ENCODE measurements at regions not wholly inside any gene's neighbourhood (a gene's known extent, or its start where the extent isn't known, plus 50 kb on each side); places are given as distances from the start of the nearest gene placed in this dataset.
A peak's percentile ranks its signal among the peaks of the same experiment; 100 is the strongest.

DNA sequence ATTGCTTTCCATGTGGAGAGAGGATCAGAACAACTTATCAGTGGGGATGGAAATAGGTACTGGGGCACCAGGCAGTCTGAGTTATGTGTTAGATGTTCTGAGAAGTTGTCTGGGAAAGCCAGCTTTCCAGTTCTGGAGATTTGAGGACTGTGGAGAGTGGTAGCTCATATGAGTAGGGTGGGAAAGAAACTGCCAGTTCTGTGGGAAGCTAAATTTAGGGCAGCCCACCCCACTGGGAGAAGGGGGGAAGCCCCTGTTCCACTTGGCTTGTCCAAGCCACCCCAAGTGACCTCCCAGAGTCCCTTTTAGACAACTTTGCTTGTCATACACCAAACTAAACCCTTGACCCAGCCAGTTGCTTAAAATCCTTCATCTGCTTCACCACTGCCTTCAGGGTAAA lies 189.5 kb downstream of the REEP3 start:
- Histone ChIP-seq H3K27me3 (ENCODE audit: control insufficient read depth, insufficient read depth, low read length) (no peaks in the 10 kb centered on the region), H3K36me3 (ENCODE audit: control insufficient read depth, insufficient read depth, low read length) (no peaks in the 10 kb centered on the region), H3K4me3 (ENCODE audit: low read depth, low read length) (no peak overlapping the region), H3K9ac (ENCODE audit: low read depth, low read length) (no peak overlapping the region), H3K4me1 (ENCODE audit: control insufficient read depth, insufficient read depth, low read length) (peaks cover 40% of the 10 kb centered on the region), H3K27ac (ENCODE audit: low read depth, low read length) (no peak overlapping the region), H3K9me3 (ENCODE audit: control insufficient read depth, insufficient read depth, low read length) (no peaks in the 10 kb centered on the region)

DNA sequence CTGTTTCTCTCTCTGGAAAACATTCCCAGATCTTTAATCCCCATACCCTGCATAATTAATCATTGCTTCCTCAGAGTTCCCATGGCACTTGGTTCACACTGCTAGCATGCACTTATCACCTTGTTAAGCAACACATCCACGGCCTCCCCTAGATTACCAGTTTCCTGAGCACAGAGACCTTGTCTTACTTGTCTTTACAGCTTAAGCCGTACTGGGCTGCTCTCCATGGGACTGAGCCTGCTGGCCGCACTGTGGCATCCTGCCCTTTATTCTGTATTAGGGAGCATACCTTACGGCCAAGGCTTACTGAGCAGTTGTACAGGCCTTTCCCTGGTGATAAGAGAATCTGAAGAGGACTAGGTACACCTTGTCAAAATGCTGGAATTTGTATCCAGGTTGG lies 190.2 kb downstream of the REEP3 start:
- Histone ChIP-seq H3K4me1 (ENCODE audit: control insufficient read depth, insufficient read depth, low read length) (peaks cover 46% of the 10 kb centered on the region), H3K36me3 (ENCODE audit: control insufficient read depth, insufficient read depth, low read length) (no peaks in the 10 kb centered on the region), H3K4me3 (ENCODE audit: low read depth, low read length) (no peak overlapping the region), H3K27ac (ENCODE audit: low read depth, low read length) (peak overlapping the region; percentile 99), H3K9me3 (ENCODE audit: control insufficient read depth, insufficient read depth, low read length) (no peaks in the 10 kb centered on the region), H3K9ac (ENCODE audit: low read depth, low read length) (no peak overlapping the region), H3K27me3 (ENCODE audit: control insufficient read depth, insufficient read depth, low read length) (no peaks in the 10 kb centered on the region)

DNA sequence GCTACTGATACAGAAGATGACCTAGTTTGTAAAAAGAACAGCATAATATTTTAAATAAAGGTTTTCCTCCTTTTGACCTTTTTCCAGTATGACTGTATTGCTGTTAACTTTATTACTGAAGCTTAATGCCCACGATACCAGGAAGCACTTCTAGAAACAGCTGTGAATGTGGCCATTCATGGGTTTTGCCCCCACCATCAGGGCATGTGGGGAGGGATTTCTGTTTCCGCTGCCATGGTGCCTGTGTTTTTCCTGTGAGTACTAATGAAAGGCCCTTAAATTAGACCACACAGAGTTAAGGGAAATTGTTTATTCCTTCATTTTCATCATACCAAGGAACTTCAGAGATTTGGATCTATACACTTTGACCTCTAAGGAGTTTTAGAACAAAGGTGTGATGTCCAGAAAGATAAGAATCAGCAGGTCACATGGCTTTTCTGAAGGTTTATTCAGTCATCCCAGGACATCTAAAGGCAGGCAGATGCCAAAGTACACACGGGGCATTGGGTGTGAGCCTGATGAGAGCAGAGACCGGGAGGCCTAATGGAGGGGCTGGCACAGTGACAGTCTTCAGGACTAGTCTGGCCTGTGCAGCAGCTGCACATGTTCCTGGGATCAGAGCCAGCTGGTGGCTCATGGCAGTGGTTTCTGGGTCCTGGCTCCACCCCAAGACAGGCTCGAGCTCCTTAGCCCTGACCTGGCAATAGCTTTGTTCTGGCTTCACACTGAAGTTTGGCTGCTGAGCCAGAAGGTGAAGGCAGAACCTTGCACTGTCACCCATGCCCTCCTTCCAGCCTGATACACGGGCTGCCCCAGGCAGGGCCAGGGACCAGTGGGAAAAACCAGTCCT lies 190.9 kb downstream of the REEP3 start:
- no peak overlapping the region for H3K4me3 ChIP-seq (ENCODE audit: low read depth, low read length)
- peaks cover 54% of the 10 kb centered on the region for H3K4me1 ChIP-seq (ENCODE audit: control insufficient read depth, insufficient read depth, low read length)

DNA sequence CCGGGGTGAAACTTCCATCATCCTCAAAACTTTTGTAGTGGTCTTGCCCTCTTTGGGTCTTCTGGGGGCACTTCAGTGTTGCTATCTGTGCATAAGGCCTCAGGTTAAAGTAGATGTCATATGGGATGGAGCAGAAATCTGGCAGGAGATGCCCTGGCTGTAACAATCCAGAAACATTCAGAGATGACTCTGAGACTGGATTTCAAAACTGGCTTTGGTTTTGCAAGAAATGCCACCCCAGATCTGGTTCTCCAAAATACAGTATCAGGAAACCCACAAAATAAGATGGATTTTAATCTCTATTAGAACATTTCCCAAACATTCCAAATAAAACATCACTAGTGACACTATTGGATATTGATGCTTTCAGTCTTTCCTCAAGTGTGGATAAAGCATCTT lies 191.5 kb downstream of the REEP3 start:
- H3K36me3 ChIP-seq (ENCODE audit: control insufficient read depth, insufficient read depth, low read length), result no peaks in the 10 kb centered on the region
- H3K9me3 ChIP-seq (ENCODE audit: control insufficient read depth, insufficient read depth, low read length), result no peaks in the 10 kb centered on the region
- H3K27me3 ChIP-seq (ENCODE audit: control insufficient read depth, insufficient read depth, low read length), result no peaks in the 10 kb centered on the region
- H3K4me1 ChIP-seq (ENCODE audit: control insufficient read depth, insufficient read depth, low read length), result peaks cover 57% of the 10 kb centered on the region
- peak overlapping the region; percentile 99 for H3K27ac ChIP-seq (ENCODE audit: low read depth, low read length)
- H3K9ac ChIP-seq (ENCODE audit: low read depth, low read length), result no peak overlapping the region
- H3K4me3 ChIP-seq (ENCODE audit: low read depth, low read length), result no peak overlapping the region

More for the DNA sequence above, 190.9 kb downstream of the REEP3 start:
- no peaks in the 10 kb centered on the region for H3K9me3 ChIP-seq (ENCODE audit: control insufficient read depth, insufficient read depth, low read length)
- H3K36me3 ChIP-seq (ENCODE audit: control insufficient read depth, insufficient read depth, low read length), result no peaks in the 10 kb centered on the region
- H3K9ac ChIP-seq (ENCODE audit: low read depth, low read length), result no peak overlapping the region
- no peaks in the 10 kb centered on the region for H3K27me3 ChIP-seq (ENCODE audit: control insufficient read depth, insufficient read depth, low read length)
- H3K27ac ChIP-seq (ENCODE audit: low read depth, low read length), result peak overlapping the region; percentile 99

DNA sequence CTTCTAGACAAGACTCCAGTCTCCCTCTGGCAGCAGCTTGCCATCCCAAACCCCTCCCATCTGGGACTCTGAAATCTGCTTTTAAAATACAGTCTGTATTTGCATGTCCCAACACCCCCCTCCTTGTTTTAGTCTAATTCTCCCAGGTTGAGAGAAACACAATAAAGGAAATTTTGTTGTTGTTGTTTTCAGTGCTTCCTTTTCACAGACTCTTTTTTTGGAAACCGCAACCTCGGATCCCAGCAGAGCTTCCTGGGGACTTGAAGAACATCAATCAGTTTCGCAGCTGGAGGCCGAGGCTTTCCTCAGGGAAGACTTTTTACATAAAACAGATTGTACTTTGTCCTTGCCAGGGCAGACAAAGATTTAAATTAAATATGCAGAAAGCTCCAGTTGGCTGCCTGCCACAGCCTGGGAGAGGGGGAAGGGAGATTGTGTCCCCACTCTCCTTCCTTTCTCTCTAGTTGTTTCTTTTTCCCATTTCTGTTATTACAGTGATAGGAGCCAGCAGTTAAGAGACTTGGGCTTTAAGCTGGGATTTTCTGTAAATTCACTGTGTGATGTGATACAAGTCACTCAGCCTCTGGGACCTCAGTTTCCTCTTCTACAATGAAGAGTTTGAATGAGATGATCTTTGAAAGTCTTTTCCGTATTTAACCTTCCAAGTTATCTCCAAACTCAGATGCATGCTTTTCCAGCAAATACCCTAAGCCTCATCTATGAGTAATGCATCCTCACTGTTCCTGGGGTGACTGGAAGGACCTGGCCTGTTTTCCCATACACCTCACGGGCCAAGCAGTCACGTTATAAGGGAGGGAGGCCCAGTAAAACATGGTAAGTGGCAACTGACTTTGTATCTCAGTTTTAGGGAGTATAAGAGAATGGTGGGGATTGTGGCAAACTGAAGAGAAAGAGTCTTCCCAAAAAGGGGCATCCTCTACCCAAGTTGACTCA lies 192.3 kb downstream of the REEP3 start:
- no peaks in the 10 kb centered on the region for H3K9me3 ChIP-seq (ENCODE audit: control insufficient read depth, insufficient read depth, low read length)
- H3K4me1 ChIP-seq (ENCODE audit: control insufficient read depth, insufficient read depth, low read length), result peaks cover 62% of the 10 kb centered on the region
- H3K27ac ChIP-seq (ENCODE audit: low read depth, low read length), result peak overlapping the region; percentile 99
- H3K4me3 ChIP-seq (ENCODE audit: low read depth, low read length), result peak overlapping the region; percentile 56
- peak overlapping the region; percentile 47 for H3K9ac ChIP-seq (ENCODE audit: low read depth, low read length)
- H3K27me3 ChIP-seq (ENCODE audit: control insufficient read depth, insufficient read depth, low read length), result no peaks in the 10 kb centered on the region
- H3K36me3 ChIP-seq (ENCODE audit: control insufficient read depth, insufficient read depth, low read length), result no peaks in the 10 kb centered on the region

DNA sequence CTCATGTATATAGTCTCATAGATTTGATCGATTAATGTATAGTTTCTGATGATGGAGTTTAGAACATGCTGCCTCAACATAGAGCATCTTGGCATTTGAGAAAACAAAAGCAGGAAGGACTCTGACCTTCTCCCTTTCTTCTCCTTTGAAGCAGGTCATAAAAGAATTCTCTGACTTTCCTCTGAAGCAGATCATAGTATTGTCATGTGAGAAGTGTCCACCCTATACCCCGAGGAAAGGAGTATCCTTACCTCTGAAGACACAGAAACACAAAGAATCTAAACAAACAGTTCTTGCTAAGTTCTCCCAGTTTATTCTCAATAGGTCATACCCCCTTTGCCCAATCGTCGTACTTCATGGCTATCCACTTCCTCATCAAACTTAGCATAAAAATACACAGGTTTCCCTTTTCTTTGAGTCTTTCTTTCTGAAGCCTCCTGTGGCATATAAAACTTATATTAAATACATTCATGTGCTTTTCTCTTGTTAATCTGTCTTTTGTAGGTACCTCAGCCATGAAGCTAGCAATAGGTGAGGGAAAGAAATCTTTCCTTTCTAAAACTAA lies 194.9 kb downstream of the REEP3 start:
- Histone ChIP-seq H3K4me1 (ENCODE audit: control insufficient read depth, insufficient read depth, low read length) (peaks cover 68% of the 10 kb centered on the region), H3K9me3 (ENCODE audit: control insufficient read depth, insufficient read depth, low read length) (no peaks in the 10 kb centered on the region), H3K9ac (ENCODE audit: low read depth, low read length) (no peak overlapping the region), H3K4me3 (ENCODE audit: low read depth, low read length) (no peak overlapping the region), H3K27me3 (ENCODE audit: control insufficient read depth, insufficient read depth, low read length) (no peaks in the 10 kb centered on the region), H3K27ac (ENCODE audit: low read depth, low read length) (no peak overlapping the region), H3K36me3 (ENCODE audit: control insufficient read depth, insufficient read depth, low read length) (no peaks in the 10 kb centered on the region)

DNA sequence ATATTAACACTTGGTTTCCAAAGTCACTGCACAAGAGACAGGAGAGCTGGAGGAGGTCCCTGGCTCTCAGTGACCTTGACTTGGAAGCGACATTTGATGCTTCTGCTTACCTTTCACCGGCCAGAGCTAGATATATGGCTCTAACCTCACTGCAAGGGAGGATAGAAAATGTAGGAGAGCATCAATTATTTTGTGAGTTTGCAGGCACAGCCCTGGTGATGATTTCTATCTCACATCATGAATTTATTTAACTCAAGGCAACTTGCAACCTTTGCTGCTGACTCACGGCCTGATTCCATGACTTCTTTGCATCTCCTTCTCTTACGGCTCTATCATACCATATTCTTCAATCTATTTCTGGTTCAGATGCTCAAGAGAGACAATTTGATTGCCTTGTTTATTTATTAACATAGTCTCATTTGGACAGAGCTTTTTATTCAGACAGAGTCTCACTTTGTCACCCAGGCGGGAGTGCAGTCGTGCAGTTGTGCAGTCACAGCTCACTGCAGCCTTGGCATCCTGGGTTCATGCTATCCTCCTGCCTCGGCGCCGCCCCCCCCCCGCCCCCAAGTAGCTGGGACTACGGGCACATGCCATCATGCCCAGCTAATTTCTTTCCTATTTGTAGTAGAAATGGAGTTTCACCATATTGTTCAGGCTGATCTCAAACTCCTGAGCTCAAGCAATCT lies 196.0 kb downstream of the REEP3 start:
- Histone ChIP-seq H3K4me3 (ENCODE audit: low read depth, low read length) (no peak overlapping the region), H3K9ac (ENCODE audit: low read depth, low read length) (no peak overlapping the region), H3K36me3 (ENCODE audit: control insufficient read depth, insufficient read depth, low read length) (no peaks in the 10 kb centered on the region), H3K27me3 (ENCODE audit: control insufficient read depth, insufficient read depth, low read length) (no peaks in the 10 kb centered on the region), H3K4me1 (ENCODE audit: control insufficient read depth, insufficient read depth, low read length) (peaks cover 58% of the 10 kb centered on the region), H3K27ac (ENCODE audit: low read depth, low read length) (no peak overlapping the region), H3K9me3 (ENCODE audit: control insufficient read depth, insufficient read depth, low read length) (no peaks in the 10 kb centered on the region)

DNA sequence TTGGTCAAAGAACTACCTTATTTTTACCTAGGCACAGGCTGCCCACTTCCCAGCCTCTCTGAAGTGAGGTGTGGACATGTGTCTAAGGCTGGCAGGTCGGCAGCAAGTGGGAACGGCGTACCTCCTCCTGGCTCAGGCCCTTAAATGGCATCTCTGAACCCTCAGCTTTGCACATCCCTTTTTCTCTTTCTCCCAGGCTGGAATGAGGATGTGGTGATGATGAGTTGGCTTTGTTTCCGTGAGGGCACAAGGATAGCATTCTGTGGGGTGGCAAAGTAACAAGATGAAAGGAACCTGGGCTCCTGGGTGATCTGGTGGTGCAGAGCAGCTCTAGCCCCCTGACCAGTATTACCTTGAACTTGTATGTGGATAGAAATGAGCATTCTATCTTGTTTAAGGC lies 196.8 kb downstream of the REEP3 start:
- H3K9ac ChIP-seq (ENCODE audit: low read depth, low read length), result no peak overlapping the region
- no peak overlapping the region for H3K4me3 ChIP-seq (ENCODE audit: low read depth, low read length)
- H3K27ac ChIP-seq (ENCODE audit: low read depth, low read length), result no peak overlapping the region
- no peaks in the 10 kb centered on the region for H3K27me3 ChIP-seq (ENCODE audit: control insufficient read depth, insufficient read depth, low read length)
- no peaks in the 10 kb centered on the region for H3K9me3 ChIP-seq (ENCODE audit: control insufficient read depth, insufficient read depth, low read length)
- H3K36me3 ChIP-seq (ENCODE audit: control insufficient read depth, insufficient read depth, low read length), result no peaks in the 10 kb centered on the region
- peaks cover 49% of the 10 kb centered on the region for H3K4me1 ChIP-seq (ENCODE audit: control insufficient read depth, insufficient read depth, low read length)

DNA sequence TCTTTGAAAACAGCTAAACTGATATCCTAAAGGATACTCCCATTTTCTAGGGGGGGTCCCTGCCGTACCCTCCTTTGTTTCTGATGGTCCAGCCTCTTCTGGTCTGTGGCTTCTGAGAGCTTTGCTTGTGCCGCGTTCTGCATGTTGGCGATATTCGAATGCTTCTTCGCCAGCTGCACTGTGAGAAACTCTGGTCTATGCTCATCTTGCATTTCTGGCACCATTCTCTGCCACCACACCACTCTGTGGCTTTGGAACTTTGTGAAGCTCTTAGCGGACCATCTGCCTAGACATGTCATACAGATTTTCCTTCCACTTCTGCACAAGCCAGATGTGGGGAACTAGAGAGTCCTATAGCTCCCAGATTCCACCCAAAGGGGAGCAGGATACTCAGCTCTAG lies 197.2 kb downstream of the REEP3 start:
- Histone ChIP-seq H3K9me3 (ENCODE audit: control insufficient read depth, insufficient read depth, low read length) (no peaks in the 10 kb centered on the region), H3K27ac (ENCODE audit: low read depth, low read length) (no peak overlapping the region), H3K4me1 (ENCODE audit: control insufficient read depth, insufficient read depth, low read length) (peaks cover 49% of the 10 kb centered on the region), H3K27me3 (ENCODE audit: control insufficient read depth, insufficient read depth, low read length) (no peaks in the 10 kb centered on the region), H3K36me3 (ENCODE audit: control insufficient read depth, insufficient read depth, low read length) (no peaks in the 10 kb centered on the region), H3K9ac (ENCODE audit: low read depth, low read length) (no peak overlapping the region), H3K4me3 (ENCODE audit: low read depth, low read length) (no peak overlapping the region)

DNA sequence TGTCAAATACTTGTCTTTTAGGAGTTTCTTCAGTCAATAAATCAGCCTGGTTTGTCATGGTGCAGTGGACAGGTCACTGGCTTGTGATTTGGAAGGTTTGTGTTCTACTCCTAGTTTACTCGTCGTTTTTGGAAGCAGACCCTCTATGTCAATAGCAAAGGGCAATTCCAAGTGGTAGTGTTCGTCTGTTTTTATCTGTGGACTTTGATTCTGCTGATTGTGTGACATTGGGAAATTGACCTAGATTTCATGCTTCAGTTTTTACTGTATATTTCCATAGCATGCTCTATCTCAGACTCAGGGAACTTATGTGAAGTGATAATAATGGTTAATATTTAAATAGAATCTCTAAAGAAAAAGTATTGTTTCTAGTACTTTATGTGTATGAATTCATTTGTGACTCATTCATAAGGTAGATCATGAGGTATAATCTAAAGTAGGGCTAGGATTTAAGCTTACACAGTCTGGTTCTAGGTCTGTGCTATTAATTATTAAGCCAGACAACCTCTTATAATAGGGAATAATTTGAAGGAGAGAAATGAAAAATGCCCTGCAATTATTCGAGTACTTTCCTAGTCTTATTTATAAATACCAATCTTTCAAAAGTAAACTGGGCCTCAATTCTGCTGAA lies 198.1 kb downstream of the REEP3 start:
- peaks cover 40% of the 10 kb centered on the region for H3K4me1 ChIP-seq (ENCODE audit: control insufficient read depth, insufficient read depth, low read length)
- no peak overlapping the region for H3K9ac ChIP-seq (ENCODE audit: low read depth, low read length)
- no peaks in the 10 kb centered on the region for H3K27me3 ChIP-seq (ENCODE audit: control insufficient read depth, insufficient read depth, low read length)
- H3K9me3 ChIP-seq (ENCODE audit: control insufficient read depth, insufficient read depth, low read length), result no peaks in the 10 kb centered on the region
- H3K4me3 ChIP-seq (ENCODE audit: low read depth, low read length), result no peak overlapping the region
- H3K27ac ChIP-seq (ENCODE audit: low read depth, low read length), result no peak overlapping the region
- no peaks in the 10 kb centered on the region for H3K36me3 ChIP-seq (ENCODE audit: control insufficient read depth, insufficient read depth, low read length)
